GM23248 (cell line): ENCODE measurements at regions not wholly inside any gene's neighbourhood (a gene's known extent, or its start where the extent isn't known, plus 50 kb on each side); places are given as distances from the start of the nearest gene placed in this dataset.

Experiments
- DNase-seq: peaks from one replicate; pipeline ENCODE4 v3.0.0-alpha.2; 2015
- H2AFZ ChIP-seq: fragments of 200-600 bp; sonication (generic); 2 replicates; pipeline ENCODE4 v1.6.1; 2016; ENCODE audit warnings: antibody characterized with exemption
- H3F3A ChIP-seq: fragments of 200-600 bp; sonication (generic); 2 replicates; pipeline ENCODE4 v1.6.1; 2016; ENCODE audit warnings: mild to moderate bottlenecking, antibody characterized with exemption, mixed run types; ENCODE audit not compliant: insufficient read depth
- H3K27ac ChIP-seq: fragments of 200-600 bp; sonication (generic); 2 replicates; pipeline ENCODE4 v1.5.1; 2016; ENCODE audit warnings: mild to moderate bottlenecking
- H3K27me3 ChIP-seq: fragments of 200-600 bp; sonication (generic); replicated peaks from 2 replicates; pipeline ENCODE4 v1.6.1; 2016; ENCODE audit warnings: mild to moderate bottlenecking; ENCODE audit not compliant: insufficient read depth
- H3K36me3 ChIP-seq: fragments of 200-600 bp; sonication (generic); 2 replicates; pipeline ENCODE4 v1.6.1; 2016; ENCODE audit warnings: low read depth, mild to moderate bottlenecking
- H3K4me1 ChIP-seq: fragments of 200-600 bp; sonication (generic); 2 replicates; pipeline ENCODE4 v1.6.1; 2016; ENCODE audit warnings: mild to moderate bottlenecking; ENCODE audit not compliant: insufficient read depth
- H3K4me2 ChIP-seq: fragments of 200-600 bp; sonication (generic); one replicate; pipeline ENCODE4 v1.6.1; 2016; ENCODE audit warnings: mild to moderate bottlenecking; ENCODE audit not compliant: unreplicated experiment
- H3K4me3 ChIP-seq: fragments of 200-600 bp; sonication (generic); 2 replicates; pipeline ENCODE4 v1.5.1; 2016; ENCODE audit warnings: mild to moderate bottlenecking
- H3K79me2 ChIP-seq: fragments of 200-600 bp; sonication (generic); 2 replicates; pipeline ENCODE4 v1.6.1; 2016; ENCODE audit warnings: mild to moderate bottlenecking; ENCODE audit not compliant: insufficient read depth
- H3K9ac ChIP-seq: fragments of 200-600 bp; sonication (generic); 2 replicates; pipeline ENCODE4 v1.6.1; 2016; ENCODE audit warnings: mild to moderate bottlenecking
- H3K9me2 ChIP-seq: fragments of 200-600 bp; sonication (generic); 2 replicates; pipeline ENCODE4 v1.6.1; 2016; ENCODE audit warnings: mixed run types, mild to moderate bottlenecking, moderate library complexity; ENCODE audit not compliant: insufficient read depth
- H3K9me3 ChIP-seq: fragments of 200-600 bp; sonication (generic); one replicate; pipeline ENCODE4 v1.6.1; 2017; ENCODE audit warnings: low read depth
- H4K20me1 ChIP-seq: fragments of 200-600 bp; sonication (generic); 2 replicates; pipeline ENCODE4 v1.6.0; 2016; ENCODE audit not compliant: insufficient read depth
- EZH2 ChIP-seq: fragments of 200-600 bp; sonication (generic); IDR thresholded peaks from 2 replicates; pipeline ENCODE4 v1.6.1; 2018; ENCODE audit warnings: antibody characterized with exemption, mild to moderate bottlenecking; ENCODE audit not compliant: insufficient read depth, poor library complexity, severe bottlenecking
- EZH2phosphoT487 ChIP-seq: fragments of 200-600 bp; sonication (generic); IDR thresholded peaks from 2 replicates; pipeline ENCODE4 v1.6.1; 2018; ENCODE audit warnings: antibody characterized with exemption, moderate library complexity, mild to moderate bottlenecking, low read depth; ENCODE audit not compliant: insufficient read depth
- WGBS, 2 experiments: methylation state at CpG; one replicate each; pipeline ENCODE4 v1.1.6; 2015 to 2017; ENCODE audit warnings: low lambda C conversion rate in 2 of 2, low coverage in 1 of 2; ENCODE audit errors: missing lambda C conversion rate in 2 of 2; 5-methylcytosine and 5-hydroxymethylcytosine counted together
- in situ Hi-C: fragments of 300-500 bp; cut with MboI; formaldehyde crosslinking; loops from 2 replicates; pipeline ENCODE4 v1.15.0; 2020

GRCh38 chr18:14014456-14014855 lies 99.1 kb upstream of the MC2R start:
- no peak overlapping the region for H3K9ac ChIP-seq
- H3K9me3 ChIP-seq: no peaks in the 10 kb centered on the region
- H3K4me1 ChIP-seq: no peaks in the 10 kb centered on the region
- in situ Hi-C loops: no loop called here
- H3K79me2 ChIP-seq: no peaks in the 10 kb centered on the region
- 7 to 32% methylated on average over 1 of the region's 1 CpG for WGBS, 2 experiments
- no peaks in the 10 kb centered on the region for H3F3A ChIP-seq
- no peak overlapping the region for H3K4me3 ChIP-seq
- no peaks in the 10 kb centered on the region for H3K36me3 ChIP-seq
- H2AFZ ChIP-seq: no peak overlapping the region
- H3K9me2 ChIP-seq: no peaks in the 10 kb centered on the region
- no peak overlapping the region for H3K27ac ChIP-seq
- TF ChIP-seq EZH2 (no peak), EZH2phosphoT487 (no peak)
- H4K20me1 ChIP-seq: no peaks in the 10 kb centered on the region
- H3K27me3 ChIP-seq: no peaks in the 10 kb centered on the region
- no peak overlapping the region for H3K4me2 ChIP-seq
- no peak for DNase-seq

GRCh38 chr18:14000884-14001283 lies 85.5 kb upstream of the MC2R start:
- TF ChIP-seq EZH2: no peak
- TF ChIP-seq EZH2phosphoT487: no peak
- Histone ChIP-seq H3K36me3 (no peaks in the 10 kb centered on the region), H3K4me3 (no peak overlapping the region), H3K9me3 (no peaks in the 10 kb centered on the region), H2AFZ (no peak overlapping the region), H3K4me2 (no peak overlapping the region), H4K20me1 (no peaks in the 10 kb centered on the region), H3K27ac (no peak overlapping the region), H3K9me2 (no peaks in the 10 kb centered on the region), H3K4me1 (no peaks in the 10 kb centered on the region), H3K79me2 (no peaks in the 10 kb centered on the region), H3F3A (no peaks in the 10 kb centered on the region), H3K27me3 (no peaks in the 10 kb centered on the region), H3K9ac (no peak overlapping the region)
- DNase-seq: no peak
- in situ Hi-C loops: no loop called here
- 8 to 15% methylated on average over 7 of the region's 7 CpGs for WGBS, 2 experiments

GRCh38 chr18:13999231-13999630 lies 83.9 kb upstream of the MC2R start:
- Histone ChIP-seq H4K20me1 (no peaks in the 10 kb centered on the region), H3K4me1 (no peaks in the 10 kb centered on the region), H3K36me3 (no peaks in the 10 kb centered on the region), H3K4me2 (no peak overlapping the region), H3K9me2 (no peaks in the 10 kb centered on the region), H2AFZ (no peak overlapping the region), H3K27ac (no peak overlapping the region), H3K9me3 (no peaks in the 10 kb centered on the region), H3K27me3 (no peaks in the 10 kb centered on the region), H3K79me2 (no peaks in the 10 kb centered on the region), H3F3A (no peaks in the 10 kb centered on the region), H3K9ac (no peak overlapping the region), H3K4me3 (no peak overlapping the region)
- DNase-seq: no peak
- TF ChIP-seq EZH2phosphoT487: no peak
- TF ChIP-seq EZH2: no peak
- in situ Hi-C loops: no loop called here
- WGBS, 2 experiments: 47 to 55% methylated on average over 5 of the region's 5 CpGs

GRCh38 chr18:13998571-13998970 lies 83.2 kb upstream of the MC2R start:
- Histone ChIP-seq H4K20me1 (no peaks in the 10 kb centered on the region), H3K9me3 (no peaks in the 10 kb centered on the region), H3K4me1 (no peaks in the 10 kb centered on the region), H3K4me2 (no peak overlapping the region), H3K9me2 (no peaks in the 10 kb centered on the region), H3F3A (no peaks in the 10 kb centered on the region), H3K27me3 (no peaks in the 10 kb centered on the region), H3K36me3 (no peaks in the 10 kb centered on the region), H3K4me3 (no peak overlapping the region), H2AFZ (no peak overlapping the region), H3K79me2 (no peaks in the 10 kb centered on the region), H3K9ac (no peak overlapping the region), H3K27ac (no peak overlapping the region)
- WGBS, 2 experiments: 17 to 33% methylated on average over 9 of the region's 9 CpGs
- in situ Hi-C loops: no loop called here
- no peak for DNase-seq
- no peak for TF ChIP-seq EZH2phosphoT487
- TF ChIP-seq EZH2: no peak

GRCh38 chr18:13993730-13994129 lies 78.4 kb upstream of the MC2R start:
- Histone ChIP-seq H3K27ac (no peak overlapping the region), H3K79me2 (no peaks in the 10 kb centered on the region), H2AFZ (no peak overlapping the region), H3F3A (no peaks in the 10 kb centered on the region), H3K9ac (no peak overlapping the region), H3K4me1 (no peaks in the 10 kb centered on the region), H3K27me3 (no peaks in the 10 kb centered on the region), H3K36me3 (no peaks in the 10 kb centered on the region), H3K9me2 (no peaks in the 10 kb centered on the region), H3K9me3 (no peaks in the 10 kb centered on the region), H3K4me3 (no peak overlapping the region), H3K4me2 (no peak overlapping the region), H4K20me1 (no peaks in the 10 kb centered on the region)
- no peak for TF ChIP-seq EZH2
- TF ChIP-seq EZH2phosphoT487: no peak
- DNase-seq: no peak
- in situ Hi-C loops: no loop called here
- 16 to 24% methylated on average over 5 of the region's 5 CpGs for WGBS, 2 experiments
